ENCODE measurements at regions not wholly inside any gene's neighbourhood (a gene's known extent, or its start where the extent isn't known, plus 50 kb on each side); places are given as distances from the start of the nearest gene placed in this dataset.

DNA sequence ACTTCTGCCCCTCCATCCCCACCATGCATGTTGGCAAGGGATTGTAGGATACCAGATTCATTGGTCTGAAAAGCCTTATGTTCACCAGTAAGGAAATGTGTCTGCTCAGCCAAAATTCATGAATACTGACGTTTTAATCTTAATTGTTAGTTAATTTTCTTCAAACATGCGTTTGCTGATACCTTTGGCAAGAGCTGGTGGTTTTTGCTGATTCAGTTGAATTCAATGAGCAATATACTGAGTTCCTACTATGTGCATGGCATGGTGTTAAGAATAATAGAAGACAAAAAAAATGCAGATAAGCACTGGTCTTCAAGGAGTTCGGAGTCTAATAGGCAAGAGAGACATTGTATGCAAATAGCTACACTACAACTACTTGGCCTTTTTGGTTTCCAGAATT, 811.6 kb downstream of the BCL11A start:
- Histone ChIP-seq H3K4me3 (ENCODE audit: low read length) (no peak overlapping the region), H3K9me2 (replicated peaks; ENCODE audit: insufficient read depth, low read length) (no peaks in the 10 kb centered on the region), H3K4me2 (ENCODE audit: low read depth, low read length) (no peak overlapping the region), H3K4me1 (ENCODE audit: low read length) (no peaks in the 10 kb centered on the region), H3K79me2 (ENCODE audit: low read length) (no peaks in the 10 kb centered on the region), H4K20me1 (ENCODE audit: insufficient read depth, low read length) (no peaks in the 10 kb centered on the region), H3K36me3 (replicated peaks; ENCODE audit: insufficient read depth, low read length) (no peaks in the 10 kb centered on the region), H3K27me3 (replicated peaks; ENCODE audit: insufficient read depth, low read length) (no peaks in the 10 kb centered on the region), H2AFZ (ENCODE audit: low read length) (no peak overlapping the region), H3F3A (ENCODE audit: insufficient read depth, low read length) (no peaks in the 10 kb centered on the region), H3K9ac (ENCODE audit: low read length) (no peak overlapping the region), H3K9me3 (replicated peaks; ENCODE audit: insufficient read depth, low read length) (no peaks in the 10 kb centered on the region), H3K27ac (ENCODE audit: low read length) (no peak overlapping the region)
- DNase-seq, result no peak
- TF ChIP-seq EZH2 (optimal IDR thresholded peaks at IDR 0.05; ENCODE audit: low read depth, low read length), result no peak

DNA sequence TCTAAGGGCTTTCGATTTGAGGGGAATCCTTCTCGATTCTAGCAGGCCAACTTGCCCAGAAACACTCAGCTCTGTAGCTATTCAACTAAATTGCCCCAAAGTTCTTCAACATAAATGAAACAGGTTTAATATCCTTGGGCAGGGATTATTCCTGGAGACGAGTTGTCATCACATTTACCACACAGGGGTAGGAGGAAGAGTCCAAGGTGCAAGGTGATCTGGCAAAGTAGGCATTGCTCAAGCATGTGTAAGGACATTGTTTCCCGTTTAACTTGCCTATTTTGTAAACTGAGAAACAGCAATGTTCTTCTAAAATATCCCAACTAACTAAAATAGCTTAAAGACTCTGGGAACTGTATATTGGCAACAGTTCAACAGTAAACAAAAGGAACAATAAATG, 814.3 kb downstream of the BCL11A start:
- TF ChIP-seq, protein P1, sequence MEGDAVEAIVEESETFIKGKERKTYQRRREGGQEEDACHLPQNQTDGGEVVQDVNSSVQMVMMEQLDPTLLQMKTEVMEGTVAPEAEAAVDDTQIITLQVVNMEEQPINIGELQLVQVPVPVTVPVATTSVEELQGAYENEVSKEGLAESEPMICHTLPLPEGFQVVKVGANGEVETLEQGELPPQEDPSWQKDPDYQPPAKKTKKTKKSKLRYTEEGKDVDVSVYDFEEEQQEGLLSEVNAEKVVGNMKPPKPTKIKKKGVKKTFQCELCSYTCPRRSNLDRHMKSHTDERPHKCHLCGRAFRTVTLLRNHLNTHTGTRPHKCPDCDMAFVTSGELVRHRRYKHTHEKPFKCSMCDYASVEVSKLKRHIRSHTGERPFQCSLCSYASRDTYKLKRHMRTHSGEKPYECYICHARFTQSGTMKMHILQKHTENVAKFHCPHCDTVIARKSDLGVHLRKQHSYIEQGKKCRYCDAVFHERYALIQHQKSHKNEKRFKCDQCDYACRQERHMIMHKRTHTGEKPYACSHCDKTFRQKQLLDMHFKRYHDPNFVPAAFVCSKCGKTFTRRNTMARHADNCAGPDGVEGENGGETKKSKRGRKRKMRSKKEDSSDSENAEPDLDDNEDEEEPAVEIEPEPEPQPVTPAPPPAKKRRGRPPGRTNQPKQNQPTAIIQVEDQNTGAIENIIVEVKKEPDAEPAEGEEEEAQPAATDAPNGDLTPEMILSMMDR (IDR thresholded peaks at IDR 0.05; ENCODE audit: low read length), result no peak
- TF ChIP-seq EZH2phosphoT487 (IDR thresholded peaks at IDR 0.05; ENCODE audit: low read length), result no peak
- no peak for TF ChIP-seq EZH2 (optimal IDR thresholded peaks at IDR 0.05; ENCODE audit: low read depth, low read length)
- H3K27ac ChIP-seq (ENCODE audit: low read length), result no peak overlapping the region
- H3K9ac ChIP-seq (ENCODE audit: low read length), result no peak overlapping the region
- H4K20me1 ChIP-seq (ENCODE audit: insufficient read depth, low read length), result no peaks in the 10 kb centered on the region
- no peak overlapping the region for H3K4me3 ChIP-seq (ENCODE audit: low read length)
- no peaks in the 10 kb centered on the region for H3F3A ChIP-seq (ENCODE audit: insufficient read depth, low read length)
- no peaks in the 10 kb centered on the region for H3K9me3 ChIP-seq (replicated peaks; ENCODE audit: insufficient read depth, low read length)
- no peaks in the 10 kb centered on the region for H3K79me2 ChIP-seq (ENCODE audit: low read length)
- no peak overlapping the region for H2AFZ ChIP-seq (ENCODE audit: low read length)
- H3K36me3 ChIP-seq (replicated peaks; ENCODE audit: insufficient read depth, low read length), result no peaks in the 10 kb centered on the region
- DNase-seq, result no peak
- H3K27me3 ChIP-seq (replicated peaks; ENCODE audit: insufficient read depth, low read length), result no peaks in the 10 kb centered on the region
- no peaks in the 10 kb centered on the region for H3K9me2 ChIP-seq (replicated peaks; ENCODE audit: insufficient read depth, low read length)
- no peak overlapping the region for H3K4me2 ChIP-seq (ENCODE audit: low read depth, low read length)
- H3K4me1 ChIP-seq (ENCODE audit: low read length), result no peaks in the 10 kb centered on the region

DNA sequence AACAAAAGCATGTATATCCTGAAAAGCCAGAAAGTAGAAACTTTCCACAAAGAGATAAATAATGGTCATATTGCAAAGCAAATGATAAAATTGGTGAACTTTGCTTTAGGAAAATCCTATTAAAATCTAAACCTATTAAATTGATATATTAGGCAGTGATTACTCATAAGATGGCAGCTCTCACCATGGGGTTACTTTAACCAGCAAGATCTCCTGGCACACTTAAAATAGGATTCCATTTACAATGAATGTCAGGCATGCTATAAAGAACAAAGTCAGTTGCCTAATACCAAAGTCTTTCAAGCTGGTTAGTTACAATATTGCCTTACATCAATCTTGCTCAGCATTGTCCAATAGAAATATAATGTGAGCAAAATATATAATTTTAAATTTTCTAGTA, 816.2 kb downstream of the BCL11A start:
- no peak for DNase-seq
- no peak overlapping the region for H2AFZ ChIP-seq (ENCODE audit: low read length)
- no peak overlapping the region for H3K9ac ChIP-seq (ENCODE audit: low read length)
- H3K4me1 ChIP-seq (ENCODE audit: low read length), result no peaks in the 10 kb centered on the region
- no peak overlapping the region for H3K27ac ChIP-seq (ENCODE audit: low read length)
- no peaks in the 10 kb centered on the region for H3F3A ChIP-seq (ENCODE audit: insufficient read depth, low read length)
- no peaks in the 10 kb centered on the region for H3K9me2 ChIP-seq (replicated peaks; ENCODE audit: insufficient read depth, low read length)
- H3K36me3 ChIP-seq (replicated peaks; ENCODE audit: insufficient read depth, low read length), result no peaks in the 10 kb centered on the region
- no peaks in the 10 kb centered on the region for H3K9me3 ChIP-seq (replicated peaks; ENCODE audit: insufficient read depth, low read length)
- no peaks in the 10 kb centered on the region for H3K79me2 ChIP-seq (ENCODE audit: low read length)
- no peak overlapping the region for H3K4me2 ChIP-seq (ENCODE audit: low read depth, low read length)
- TF ChIP-seq EZH2phosphoT487 (IDR thresholded peaks at IDR 0.05; ENCODE audit: low read length) (no peak), EZH2 (optimal IDR thresholded peaks at IDR 0.05; ENCODE audit: low read depth, low read length) (no peak)
- TF ChIP-seq, protein P1 (IDR thresholded peaks at IDR 0.05; ENCODE audit: low read length), result no peak
- H3K4me3 ChIP-seq (ENCODE audit: low read length), result no peak overlapping the region
- no peaks in the 10 kb centered on the region for H3K27me3 ChIP-seq (replicated peaks; ENCODE audit: insufficient read depth, low read length)
- no peaks in the 10 kb centered on the region for H4K20me1 ChIP-seq (ENCODE audit: insufficient read depth, low read length)

DNA sequence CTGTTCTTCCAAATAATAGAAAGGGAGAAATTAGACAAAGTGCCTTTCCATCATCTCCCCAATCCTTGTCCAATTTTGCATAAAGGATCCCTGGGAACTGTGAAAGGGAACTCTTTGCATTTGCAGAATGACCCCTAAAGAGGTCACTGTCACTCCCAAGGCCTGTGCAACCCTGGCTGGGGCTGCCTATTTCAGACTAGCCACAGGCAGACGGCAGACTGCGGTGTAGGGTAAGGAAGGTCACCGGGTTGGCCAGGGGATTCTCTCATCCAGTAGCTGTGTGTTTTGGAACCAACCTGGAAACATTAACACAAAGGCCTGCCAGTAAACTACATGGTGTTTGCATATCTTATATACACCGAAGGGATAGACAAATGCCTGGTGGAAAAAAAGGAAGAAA, 818.7 kb downstream of the BCL11A start:
- Histone ChIP-seq H3K9ac (ENCODE audit: low read length) (no peak overlapping the region), H3K27me3 (replicated peaks; ENCODE audit: insufficient read depth, low read length) (no peaks in the 10 kb centered on the region), H3K79me2 (ENCODE audit: low read length) (no peaks in the 10 kb centered on the region), H3K36me3 (replicated peaks; ENCODE audit: insufficient read depth, low read length) (no peaks in the 10 kb centered on the region), H3F3A (ENCODE audit: insufficient read depth, low read length) (no peaks in the 10 kb centered on the region), H3K4me3 (ENCODE audit: low read length) (no peak overlapping the region), H4K20me1 (ENCODE audit: insufficient read depth, low read length) (no peaks in the 10 kb centered on the region), H3K4me1 (ENCODE audit: low read length) (no peaks in the 10 kb centered on the region), H3K9me3 (replicated peaks; ENCODE audit: insufficient read depth, low read length) (no peaks in the 10 kb centered on the region), H2AFZ (ENCODE audit: low read length) (no peak overlapping the region), H3K27ac (ENCODE audit: low read length) (no peak overlapping the region), H3K4me2 (ENCODE audit: low read depth, low read length) (no peak overlapping the region), H3K9me2 (replicated peaks; ENCODE audit: insufficient read depth, low read length) (no peaks in the 10 kb centered on the region)
- DNase-seq, result no peak
- TF ChIP-seq, protein P1 (IDR thresholded peaks at IDR 0.05; ENCODE audit: low read length), result no peak
- TF ChIP-seq EZH2 (optimal IDR thresholded peaks at IDR 0.05; ENCODE audit: low read depth, low read length) (no peak), EZH2phosphoT487 (IDR thresholded peaks at IDR 0.05; ENCODE audit: low read length) (no peak)

Data from MM.1S (cell line).